Islet precursor cell (in vitro differentiated cells): ENCODE measurements at regions not wholly inside any gene's neighbourhood (a gene's known extent, or its start where the extent isn't known, plus 50 kb on each side); places are given as distances from the start of the nearest gene placed in this dataset.
A peak's percentile ranks its signal among the peaks of the same experiment; 100 is the strongest.

Source experiments
- DNase-seq: peaks from one replicate; pipeline ENCODE4 v3.0.0-alpha.2; 2018

DNA sequence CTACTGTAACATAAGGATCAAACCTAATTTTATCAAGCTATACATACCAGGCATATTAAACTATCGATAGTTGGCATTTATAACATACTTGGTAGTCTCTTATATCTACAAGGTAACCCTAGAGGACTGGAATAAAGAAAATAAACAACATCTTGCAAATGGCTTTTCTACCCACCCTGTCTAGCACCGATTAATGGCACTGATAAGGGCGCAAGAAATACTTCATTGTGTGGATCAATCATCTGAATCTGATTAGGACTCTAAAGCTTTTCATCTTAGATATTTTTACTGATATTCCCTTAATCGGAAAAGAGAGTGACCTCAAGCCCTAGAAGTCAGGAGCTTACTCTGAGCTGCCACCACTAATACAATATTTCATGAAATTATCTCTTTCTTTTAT lies 1461.7 kb upstream of the PIK3C3 start:
- DNase-seq = no peak

DNA sequence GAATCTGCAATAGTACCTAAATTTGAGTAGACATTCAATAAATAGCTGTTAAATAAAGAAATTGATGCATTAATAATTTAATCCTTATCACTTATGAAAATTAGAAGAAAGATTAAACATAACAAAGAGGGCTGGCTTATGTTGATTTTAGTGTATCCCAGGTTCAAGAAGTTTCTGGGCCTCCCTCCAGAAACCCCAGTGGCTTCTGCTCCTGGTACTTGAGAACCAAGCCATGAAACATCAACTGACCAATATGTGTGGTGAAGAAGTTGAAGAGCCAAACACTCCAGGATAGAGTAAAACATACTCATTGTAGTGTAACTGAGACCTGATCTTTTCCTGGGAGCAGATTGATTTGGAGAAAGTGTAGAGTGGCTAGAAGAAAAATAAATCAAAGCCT lies 1465.7 kb upstream of the PIK3C3 start:
- DNase-seq = no peak

- no peak for DNase-seq
These were observed 1469.7 kb upstream of the PIK3C3 start for GRCh38 chr18:40485318-40485717.

DNA sequence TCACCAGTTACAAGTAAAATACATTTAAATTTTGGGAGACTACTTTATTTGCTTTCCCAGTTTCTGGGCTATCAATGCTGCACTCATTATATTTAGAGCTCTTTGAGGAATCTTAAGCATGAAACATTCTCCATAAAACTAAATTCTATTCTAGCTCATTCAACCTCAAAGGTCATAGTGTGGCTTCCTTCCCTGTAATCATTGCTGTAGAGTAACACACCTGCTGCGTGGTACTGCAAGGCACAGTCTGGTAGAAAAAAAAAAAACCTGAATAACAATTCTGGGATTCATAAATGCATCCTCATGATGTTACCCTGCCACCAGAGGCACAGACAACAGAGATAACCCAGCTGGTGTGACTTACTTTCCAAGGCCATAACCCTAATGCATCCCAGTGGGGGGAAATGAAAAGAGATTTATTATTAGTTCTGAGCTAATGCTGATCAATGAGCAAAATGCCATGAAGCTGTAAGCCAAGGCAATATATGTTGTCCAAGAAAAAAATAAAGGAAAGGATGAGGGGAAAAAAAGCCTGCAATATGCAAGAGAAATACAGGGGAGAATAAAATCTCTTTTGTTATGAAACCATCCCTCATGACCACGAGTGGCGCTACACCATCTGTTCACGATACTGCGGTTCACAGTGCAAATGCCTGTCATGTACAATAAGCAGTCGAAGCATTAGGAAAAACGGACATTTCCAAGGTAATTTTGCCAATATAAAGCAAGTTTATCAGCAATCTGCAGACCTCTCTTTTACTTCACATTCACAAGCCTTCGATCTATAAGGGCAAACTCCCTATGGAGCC lies 1481.6 kb upstream of the PIK3C3 start:
- no peak for DNase-seq

DNA sequence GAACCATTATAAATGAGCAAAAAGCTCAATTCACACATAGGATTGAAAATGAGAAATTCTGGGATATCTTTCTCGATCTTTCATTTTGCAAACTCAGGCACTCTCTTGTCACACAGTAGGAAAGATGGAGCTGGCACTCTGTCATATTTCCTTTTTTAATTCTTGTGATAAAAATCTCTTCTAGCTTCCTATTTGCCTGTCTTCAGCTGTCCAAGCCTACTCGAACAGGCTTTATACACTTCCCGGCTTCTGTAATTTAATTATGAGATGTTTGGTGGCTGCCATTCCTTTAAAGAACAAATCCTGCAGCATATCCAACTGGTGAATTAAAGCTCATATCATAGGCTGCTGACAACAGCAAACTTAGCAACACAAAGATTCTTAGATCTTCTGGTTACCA lies 1484.3 kb upstream of the PIK3C3 start:
- no peak for DNase-seq

- DNase-seq = no peak
These were observed 1485.2 kb upstream of the PIK3C3 start for GRCh38 chr18:40469851-40470250.

DNA sequence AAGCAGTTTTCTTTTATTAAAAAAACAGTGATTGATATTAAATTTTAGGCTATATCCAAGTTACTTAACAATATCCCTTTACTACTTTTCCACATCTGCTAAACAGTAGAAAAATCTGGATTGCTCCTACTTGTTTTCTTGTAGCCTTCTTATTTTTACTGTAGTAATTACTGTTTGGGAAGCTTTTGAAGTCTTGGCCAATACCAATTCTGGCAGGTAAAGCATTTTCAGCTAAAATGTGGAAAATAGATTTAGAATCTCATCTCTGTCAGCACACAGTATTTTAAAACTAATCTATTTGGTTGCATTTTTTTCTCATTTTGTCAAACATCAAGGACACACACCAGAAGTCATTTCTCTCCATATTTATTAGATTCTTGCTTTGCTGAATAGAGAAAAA lies 1485.7 kb upstream of the PIK3C3 start:
- no peak for DNase-seq

GRCh38 chr18:40464032-40464431 lies 1491.0 kb upstream of the PIK3C3 start:
- no peak for DNase-seq

DNA sequence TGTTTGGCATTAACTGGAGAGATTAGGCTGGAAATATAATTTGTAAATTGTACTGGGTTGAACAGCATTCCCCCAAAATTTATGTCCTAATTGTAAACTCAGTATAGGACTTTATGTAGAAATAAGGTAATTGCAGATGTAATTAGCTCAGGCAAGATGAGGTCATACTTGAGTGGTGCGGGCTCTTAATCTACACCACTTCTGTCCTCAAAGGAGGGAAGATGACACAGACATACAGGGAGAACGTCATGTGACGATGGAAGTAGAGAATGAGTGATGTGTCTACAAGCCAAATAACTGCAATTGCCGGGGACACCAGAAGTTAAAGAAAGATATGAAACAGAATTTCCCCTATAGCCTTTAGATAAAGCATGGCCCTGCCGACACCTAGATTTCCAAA lies 1501.1 kb upstream of the PIK3C3 start:
- DNase-seq = no peak

DNA sequence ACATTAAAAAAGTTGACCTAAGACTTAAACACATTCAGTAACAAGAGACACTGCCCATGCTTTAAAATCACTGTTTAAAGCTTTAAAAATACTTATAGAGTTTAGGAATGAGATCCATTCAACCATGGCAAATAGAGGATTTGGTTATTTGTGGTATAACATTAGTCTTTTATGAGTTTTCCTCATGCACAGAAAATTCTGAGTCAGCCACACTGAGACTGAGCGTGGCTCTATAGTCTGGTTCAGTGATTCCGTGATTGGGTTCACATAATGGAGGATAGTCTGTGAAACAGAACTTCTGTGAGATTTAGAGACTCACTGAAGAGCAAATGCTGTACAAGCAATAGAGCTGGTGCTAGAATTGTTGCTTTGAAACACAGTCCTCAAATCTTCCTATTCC lies 1502.4 kb upstream of the PIK3C3 start:
- no peak for DNase-seq

DNA sequence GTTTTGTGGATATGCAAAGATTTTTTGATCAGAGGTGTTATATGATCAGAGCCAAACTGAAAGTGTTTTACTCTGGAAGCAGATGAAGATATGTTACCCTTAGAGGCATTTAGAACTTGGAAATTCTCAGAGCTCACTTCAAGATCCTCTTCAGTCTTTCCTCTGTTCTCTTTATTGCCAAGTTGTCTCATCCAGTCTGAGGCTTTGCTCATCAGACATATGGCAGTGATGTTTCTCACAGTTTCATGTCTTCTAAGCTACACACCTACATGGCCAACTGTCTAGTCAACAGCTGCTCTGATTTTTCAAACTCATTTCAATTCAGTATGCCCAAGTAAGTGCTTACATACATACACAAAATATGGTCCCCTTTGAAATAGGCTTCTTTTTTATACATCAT lies 1504.3 kb upstream of the PIK3C3 start:
- no peak for DNase-seq

- DNase-seq = no peak
These were observed 1507.2 kb upstream of the PIK3C3 start for GRCh38 chr18:40447820-40448219.

GRCh38 chr18:40440088-40440487 lies 1514.9 kb upstream of the PIK3C3 start:
- no peak for DNase-seq

- DNase-seq = peak; percentile 57
These were observed 1517.5 kb upstream of the PIK3C3 start for GRCh38 chr18:40437517-40437916.

DNA sequence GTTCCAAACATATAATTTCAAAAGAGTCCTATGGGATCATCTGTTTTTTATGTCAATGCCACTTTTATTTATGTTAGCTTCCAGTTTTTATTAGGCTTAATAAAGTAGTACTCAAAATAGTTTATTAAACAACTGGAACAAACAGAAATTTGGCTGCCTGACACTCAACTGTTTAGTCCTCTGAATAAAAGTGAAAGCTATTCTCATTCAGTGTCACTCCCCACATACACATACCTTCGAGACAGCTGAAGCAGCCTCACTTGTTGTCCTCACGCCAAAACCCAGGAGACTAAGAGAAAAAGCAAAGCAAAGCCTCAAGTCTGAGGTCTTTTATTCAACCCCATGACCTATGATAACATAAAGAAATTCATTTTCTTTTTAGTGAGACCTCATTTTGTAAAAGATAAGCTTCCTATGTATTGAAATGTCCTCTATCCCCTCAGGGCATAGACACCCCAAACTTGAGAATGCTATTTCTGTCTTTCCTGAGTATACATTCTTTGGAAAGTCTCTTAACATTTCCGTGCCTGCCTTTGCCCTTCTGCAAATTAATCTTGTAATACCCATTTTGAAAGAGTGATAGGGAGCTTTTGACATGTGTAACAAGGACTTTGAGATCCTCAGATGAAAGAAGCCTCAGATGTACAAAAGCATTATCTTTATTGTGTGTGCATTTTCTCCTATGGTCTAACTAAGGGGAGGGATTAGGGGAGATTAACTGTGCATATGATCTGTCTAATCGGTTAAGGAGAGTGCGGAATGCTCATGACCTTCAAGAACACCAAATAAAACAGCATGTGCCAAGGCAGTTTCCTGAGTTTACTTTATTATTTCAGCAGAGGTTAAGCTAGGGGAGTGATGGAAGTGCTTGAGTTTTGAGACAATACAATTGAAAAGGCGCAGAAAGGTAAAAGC lies 1523.7 kb upstream of the PIK3C3 start:
- no peak for DNase-seq

DNA sequence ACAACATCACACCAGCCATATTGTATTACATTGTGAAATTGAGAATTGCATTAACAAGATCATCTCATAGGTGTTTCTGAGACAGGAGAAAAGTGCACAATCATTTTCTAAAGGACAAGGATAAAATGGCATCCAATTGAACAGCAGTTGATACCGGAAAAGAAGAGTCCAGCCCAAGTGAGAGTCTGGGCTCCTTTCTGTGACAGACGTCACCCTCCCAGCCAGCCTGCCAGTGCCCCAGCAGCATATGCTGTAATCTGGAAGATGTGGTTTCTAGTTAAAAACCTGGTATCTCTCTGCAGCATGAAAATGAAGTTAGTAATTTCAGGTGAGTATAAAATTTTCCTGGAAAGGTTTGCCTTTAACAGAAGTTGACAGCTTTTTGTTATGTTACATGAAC lies 1531.7 kb upstream of the PIK3C3 start:
- DNase-seq = no peak

DNA sequence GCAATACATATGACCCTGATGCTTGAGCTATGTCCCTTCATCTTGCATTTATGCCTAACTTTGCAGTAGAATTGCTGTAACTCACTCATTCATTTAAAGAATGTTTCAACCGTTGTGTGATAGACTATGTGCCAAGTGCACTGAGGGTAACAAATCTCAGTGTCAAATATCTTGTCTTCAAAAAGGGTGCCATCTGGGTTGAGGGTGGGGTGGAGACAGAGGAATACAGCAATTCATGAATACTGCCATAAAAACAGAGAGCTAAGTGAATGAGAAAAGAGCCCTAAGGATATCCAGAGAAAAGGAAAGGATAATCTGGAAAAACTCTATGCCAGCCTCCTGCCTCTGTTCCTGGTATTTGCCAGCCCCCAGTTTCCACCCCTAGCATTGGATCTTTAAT lies 1534.4 kb upstream of the PIK3C3 start:
- DNase-seq = no peak

- DNase-seq = no peak
These were observed 1537.5 kb upstream of the PIK3C3 start for GRCh38 chr18:40417501-40417900.

GRCh38 chr18:40415821-40416220 lies 1539.2 kb upstream of the PIK3C3 start:
- no peak for DNase-seq

DNA sequence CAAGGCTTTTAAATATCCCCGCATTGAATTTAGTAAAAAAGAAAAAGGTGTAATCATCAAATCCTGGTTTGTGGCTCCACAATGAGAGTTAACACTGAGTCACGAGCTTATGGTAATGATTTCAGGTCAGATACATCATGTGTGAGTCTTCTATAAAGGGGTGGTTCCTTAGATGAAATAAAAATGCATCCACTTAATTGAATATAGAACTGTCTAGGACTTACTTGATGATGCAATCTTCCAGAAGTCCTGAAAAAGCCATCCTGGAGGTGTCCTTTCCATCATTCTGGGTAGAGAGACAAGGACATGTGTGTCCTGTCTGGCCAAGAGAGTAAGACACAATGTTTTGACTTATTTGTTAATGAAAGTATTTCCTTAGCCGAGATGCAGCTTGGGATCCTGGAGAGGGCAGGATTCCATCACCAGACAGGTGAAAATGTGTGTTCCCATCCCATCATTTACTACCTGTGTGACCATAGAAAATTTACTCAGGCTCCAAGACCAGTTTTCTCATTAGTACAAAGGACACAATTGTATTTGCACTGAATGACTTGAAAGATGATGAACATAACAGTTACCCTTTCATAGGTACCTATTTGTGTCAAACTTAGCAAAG lies 1539.8 kb upstream of the PIK3C3 start:
- no peak for DNase-seq

- no peak for DNase-seq
These were observed 1540.8 kb upstream of the PIK3C3 start for GRCh38 chr18:40414155-40414754.

DNA sequence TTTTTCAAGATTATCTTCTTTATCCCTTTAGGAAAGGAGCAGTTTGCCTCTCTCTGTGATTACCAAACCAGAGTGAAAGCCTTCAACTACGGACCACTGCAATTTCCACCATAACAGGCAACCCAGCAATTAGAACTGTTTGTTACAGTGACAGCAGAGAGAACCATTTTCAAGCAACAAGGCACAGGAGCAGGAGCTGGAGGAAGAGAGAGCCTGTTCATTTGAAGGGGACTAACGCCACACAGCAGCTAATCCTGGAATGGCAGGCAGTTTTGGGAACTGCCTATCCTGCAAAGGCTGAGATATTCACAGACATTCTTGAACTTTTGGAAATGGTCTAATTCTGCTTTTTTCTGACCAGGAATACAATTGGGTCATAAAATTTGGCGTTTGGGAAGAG lies 1541.9 kb upstream of the PIK3C3 start:
- peak; percentile 82 for DNase-seq

DNA sequence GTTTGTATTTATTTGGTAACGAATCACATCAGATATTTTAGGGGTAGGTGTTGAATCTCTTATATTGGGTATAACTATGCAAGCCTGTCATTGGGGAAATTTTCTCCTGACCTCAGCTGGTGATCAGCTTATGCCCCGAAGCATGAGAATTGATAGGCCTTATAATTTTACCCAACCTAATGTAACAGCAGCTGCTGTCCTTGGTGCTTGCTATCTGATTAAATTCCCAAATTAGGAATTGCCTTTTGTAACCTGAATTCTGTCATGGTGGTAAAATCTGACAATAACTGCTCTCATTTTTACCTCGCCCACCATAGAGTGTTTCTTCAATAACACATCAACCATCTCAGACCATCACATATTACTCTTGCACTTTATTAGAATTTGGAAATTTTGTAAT lies 1542.6 kb upstream of the PIK3C3 start:
- no peak for DNase-seq
